ENCODE measurements at regions not wholly inside any gene's neighbourhood (a gene's known extent, or its start where the extent isn't known, plus 50 kb on each side); places are given as distances from the start of the nearest gene placed in this dataset.

DNA sequence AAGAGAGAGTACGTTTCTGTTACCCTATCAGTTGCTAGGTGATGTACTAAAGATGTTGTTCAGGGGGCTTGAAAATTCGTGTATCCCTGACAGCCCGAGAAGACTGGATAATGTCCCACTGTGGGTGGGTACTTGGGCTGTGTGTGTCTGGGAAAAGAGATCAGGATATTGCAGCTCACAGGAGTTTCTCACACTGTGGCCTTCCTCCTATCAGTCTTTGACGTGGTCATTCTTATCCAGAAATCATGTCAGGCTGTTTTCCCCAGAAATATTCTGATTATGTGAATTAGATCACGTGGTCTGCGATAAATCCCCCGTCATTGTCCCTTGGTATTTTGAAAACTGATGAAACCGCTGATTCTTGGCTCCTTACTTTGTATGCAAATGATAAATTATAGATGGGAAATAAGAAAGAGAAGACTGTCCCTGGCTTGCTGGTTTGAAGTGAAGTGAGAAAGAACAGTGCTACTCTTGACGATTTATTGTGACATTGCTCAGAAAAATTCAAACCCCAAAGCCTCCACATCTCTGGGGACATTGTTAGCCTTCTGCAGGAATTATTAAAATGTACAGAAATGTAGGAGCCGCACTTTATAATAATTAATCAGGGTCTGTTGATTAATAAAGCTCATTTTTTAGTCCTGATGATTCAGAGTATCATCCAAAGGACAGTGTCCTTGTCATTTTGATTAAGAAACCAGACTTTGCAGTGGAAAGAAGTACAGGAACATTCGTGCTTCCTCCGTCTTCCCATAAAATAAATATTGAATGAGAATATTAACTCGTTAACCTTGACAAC lies 167.5 kb upstream of the TSHZ2 start:
- no peak for DNase-seq (ENCODE audit: low read depth)
- no peak overlapping the region for H3K4me3 ChIP-seq (ENCODE audit: low read depth, low read length)
- TF ChIP-seq, protein P1, sequence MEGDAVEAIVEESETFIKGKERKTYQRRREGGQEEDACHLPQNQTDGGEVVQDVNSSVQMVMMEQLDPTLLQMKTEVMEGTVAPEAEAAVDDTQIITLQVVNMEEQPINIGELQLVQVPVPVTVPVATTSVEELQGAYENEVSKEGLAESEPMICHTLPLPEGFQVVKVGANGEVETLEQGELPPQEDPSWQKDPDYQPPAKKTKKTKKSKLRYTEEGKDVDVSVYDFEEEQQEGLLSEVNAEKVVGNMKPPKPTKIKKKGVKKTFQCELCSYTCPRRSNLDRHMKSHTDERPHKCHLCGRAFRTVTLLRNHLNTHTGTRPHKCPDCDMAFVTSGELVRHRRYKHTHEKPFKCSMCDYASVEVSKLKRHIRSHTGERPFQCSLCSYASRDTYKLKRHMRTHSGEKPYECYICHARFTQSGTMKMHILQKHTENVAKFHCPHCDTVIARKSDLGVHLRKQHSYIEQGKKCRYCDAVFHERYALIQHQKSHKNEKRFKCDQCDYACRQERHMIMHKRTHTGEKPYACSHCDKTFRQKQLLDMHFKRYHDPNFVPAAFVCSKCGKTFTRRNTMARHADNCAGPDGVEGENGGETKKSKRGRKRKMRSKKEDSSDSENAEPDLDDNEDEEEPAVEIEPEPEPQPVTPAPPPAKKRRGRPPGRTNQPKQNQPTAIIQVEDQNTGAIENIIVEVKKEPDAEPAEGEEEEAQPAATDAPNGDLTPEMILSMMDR (IDR thresholded peaks at IDR 0.05; ENCODE audit: insufficient read depth, low read depth, low read length), result no peak

DNA sequence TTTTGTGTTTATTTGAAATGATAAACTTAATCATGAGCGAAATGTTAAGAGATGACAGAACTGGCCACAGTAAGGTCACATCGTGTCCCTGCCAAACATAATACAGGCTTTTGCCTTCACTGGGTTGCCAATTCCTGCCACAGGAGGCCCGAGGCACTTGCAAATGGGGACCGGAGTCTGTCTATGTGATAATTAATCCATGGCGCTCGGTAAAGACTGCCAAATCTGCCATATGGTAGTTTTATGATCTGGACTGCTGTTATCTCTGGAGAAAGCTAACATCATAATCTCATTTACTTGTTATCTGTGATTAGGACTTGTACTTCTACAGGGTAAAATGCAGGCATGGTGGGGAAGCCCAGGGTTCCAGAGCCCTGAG lies 170.5 kb upstream of the TSHZ2 start:
- TF ChIP-seq, protein P1 (IDR thresholded peaks at IDR 0.05; ENCODE audit: insufficient read depth, low read depth, low read length), result no peak
- H3K4me3 ChIP-seq (ENCODE audit: low read depth, low read length), result no peak overlapping the region
- no peak for DNase-seq (ENCODE audit: low read depth)

DNA sequence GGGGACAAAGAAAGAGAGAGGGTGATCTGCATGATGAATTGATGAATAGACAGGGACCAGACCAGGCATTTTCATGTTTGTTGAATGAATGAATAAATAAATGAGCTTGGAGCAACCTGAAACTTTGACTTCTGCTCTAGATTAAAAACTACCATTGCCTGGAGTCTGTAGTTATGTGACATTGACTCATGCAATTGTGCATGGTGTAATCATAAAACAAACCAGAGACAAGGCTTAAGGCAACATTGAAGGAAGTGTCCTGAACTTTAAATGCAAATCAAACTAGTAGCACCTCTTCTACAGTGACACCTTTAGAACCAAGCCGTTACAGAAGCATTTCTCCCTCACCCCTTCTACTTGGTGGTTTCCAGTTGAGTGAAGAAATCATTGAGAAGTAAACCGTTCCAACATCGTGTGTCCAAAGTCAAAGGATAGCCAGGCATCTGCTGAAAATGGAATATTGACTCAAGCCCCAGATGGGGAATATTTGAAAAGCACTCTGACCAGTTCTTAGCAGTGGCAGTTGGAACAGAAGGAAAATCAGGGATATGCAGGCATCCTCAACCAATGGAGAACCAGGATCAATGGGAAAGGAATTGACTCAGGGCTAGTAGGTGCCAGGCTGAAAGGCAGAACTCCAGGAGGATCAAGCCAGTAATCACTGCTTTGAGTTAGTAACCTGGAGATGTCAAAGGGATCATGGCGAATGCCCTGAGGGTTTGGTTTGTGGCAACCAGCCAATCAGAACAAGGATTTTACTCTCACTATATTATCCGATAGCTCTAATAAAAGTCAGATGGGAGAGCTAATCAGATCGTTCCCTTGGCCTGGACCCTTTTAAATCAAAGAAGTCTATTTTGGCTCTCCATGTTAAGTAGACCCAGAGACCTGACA lies 171.2 kb upstream of the TSHZ2 start:
- H3K4me3 ChIP-seq (ENCODE audit: low read depth, low read length), result no peak overlapping the region
- TF ChIP-seq, protein P1 (IDR thresholded peaks at IDR 0.05; ENCODE audit: insufficient read depth, low read depth, low read length), result no peak
- no peak for DNase-seq (ENCODE audit: low read depth)

DNA sequence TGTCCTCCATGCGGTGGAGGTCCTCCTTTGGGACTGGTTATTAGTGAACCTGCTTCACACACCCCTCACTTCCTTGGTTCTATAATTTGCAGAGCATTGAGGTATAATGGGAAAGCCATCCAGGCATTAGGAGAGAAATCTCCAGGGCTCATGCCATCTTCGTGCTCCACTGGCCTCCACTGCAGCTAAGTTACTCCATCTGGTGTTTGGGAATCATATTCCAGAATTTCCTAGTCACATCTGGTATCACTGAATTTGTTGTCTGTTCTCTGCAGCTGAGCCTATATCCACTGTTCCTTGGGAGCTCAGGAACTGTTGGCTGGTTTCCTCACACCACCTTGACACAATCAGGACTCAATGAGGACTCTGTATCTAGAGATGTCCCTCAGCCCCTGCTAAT lies 173.0 kb upstream of the TSHZ2 start:
- TF ChIP-seq, protein P1 (IDR thresholded peaks at IDR 0.05; ENCODE audit: insufficient read depth, low read depth, low read length), result no peak
- DNase-seq (ENCODE audit: low read depth), result no peak

DNA sequence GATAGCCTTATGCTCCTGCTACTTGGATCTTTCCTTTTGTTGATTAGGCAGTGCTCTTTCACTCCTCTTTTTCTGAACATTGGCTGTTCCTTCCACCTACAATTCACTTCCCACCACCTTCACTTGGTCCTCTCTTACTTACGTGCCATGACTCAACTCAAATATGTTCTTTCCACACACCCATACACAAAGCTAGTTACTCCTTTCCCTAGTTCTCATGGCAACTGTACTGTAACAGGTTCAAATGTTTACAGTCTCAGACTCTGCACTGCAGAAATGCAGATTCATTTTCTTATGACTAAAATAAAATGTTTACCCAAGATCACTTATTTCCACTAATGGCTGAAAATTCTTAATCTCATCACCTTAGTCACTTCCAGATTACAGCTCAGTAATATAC lies 174.0 kb upstream of the TSHZ2 start:
- DNase-seq (ENCODE audit: low read depth), result no peak
- TF ChIP-seq, protein P1 (IDR thresholded peaks at IDR 0.05; ENCODE audit: insufficient read depth, low read depth, low read length), result no peak
- no peak overlapping the region for H3K4me3 ChIP-seq (ENCODE audit: low read depth, low read length)

More for the DNA sequence above, 173.0 kb upstream of the TSHZ2 start:
- no peak overlapping the region for H3K4me3 ChIP-seq (ENCODE audit: low read depth, low read length)

DNA sequence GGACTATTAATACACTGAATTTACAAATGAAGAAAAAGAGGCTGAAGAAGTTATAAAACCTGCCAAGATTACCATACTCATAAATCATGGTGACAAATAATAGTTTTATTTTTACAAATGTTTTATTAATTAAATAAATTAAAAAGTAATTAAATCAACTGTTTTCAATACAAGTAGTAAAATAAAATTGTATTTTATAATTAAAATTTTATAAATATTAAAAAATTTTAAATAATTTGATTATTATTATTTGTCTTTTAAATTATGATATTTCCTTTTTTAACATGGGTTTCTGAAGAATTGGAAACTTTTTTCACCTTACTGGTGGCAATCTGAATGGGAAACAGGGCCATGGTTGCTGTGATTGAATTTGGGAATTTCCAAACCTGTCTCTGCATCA lies 177.3 kb upstream of the TSHZ2 start:
- TF ChIP-seq, protein P1 (IDR thresholded peaks at IDR 0.05; ENCODE audit: insufficient read depth, low read depth, low read length), result no peak
- no peak for DNase-seq (ENCODE audit: low read depth)

More for the DNA sequence above, 177.3 kb upstream of the TSHZ2 start:
- no peak overlapping the region for H3K4me3 ChIP-seq (ENCODE audit: low read depth, low read length)
